ENCODE measurements at regions not wholly inside any gene's neighbourhood (a gene's known extent, or its start where the extent isn't known, plus 50 kb on each side); places are given as distances from the start of the nearest gene placed in this dataset.
"Not testable (repeated sequence)": the region's sequence is repeated elsewhere in the genome, so short reads cannot be mapped to it uniquely, and the experiment has no call there.

DNA sequence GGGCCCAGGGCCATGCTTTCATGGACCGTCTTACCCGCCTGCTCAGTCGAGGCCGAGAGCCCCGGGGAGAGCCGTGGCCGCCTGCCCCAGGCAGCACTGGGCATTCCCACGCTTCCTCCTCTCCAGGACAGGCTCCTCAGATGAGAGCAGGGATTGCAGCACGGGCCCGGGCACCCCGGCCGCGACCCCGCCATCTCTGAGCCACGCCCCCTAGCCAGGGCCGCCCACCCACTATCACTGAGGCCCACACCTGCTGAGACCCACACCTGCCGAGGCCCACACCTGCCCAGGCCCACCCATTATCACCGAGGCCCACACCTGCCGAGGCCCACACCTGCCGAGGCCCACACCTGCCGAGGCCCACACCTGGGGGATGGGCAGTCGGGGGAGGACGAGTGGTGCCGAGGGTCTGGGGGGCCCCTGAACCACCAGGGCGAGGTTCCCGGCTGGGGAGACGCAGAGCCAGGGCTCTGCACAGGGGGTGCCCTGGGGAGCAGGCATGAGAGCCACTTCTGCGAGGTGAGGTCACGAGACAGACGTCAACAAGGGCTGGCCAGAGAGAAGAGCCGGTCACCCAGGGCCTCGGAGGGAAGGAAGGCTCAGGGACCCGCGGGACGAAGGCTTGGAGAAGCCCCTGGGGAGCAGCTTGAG lies 235.6 kb downstream of the ERMARD start:
- DNase-seq: no peak

DNA sequence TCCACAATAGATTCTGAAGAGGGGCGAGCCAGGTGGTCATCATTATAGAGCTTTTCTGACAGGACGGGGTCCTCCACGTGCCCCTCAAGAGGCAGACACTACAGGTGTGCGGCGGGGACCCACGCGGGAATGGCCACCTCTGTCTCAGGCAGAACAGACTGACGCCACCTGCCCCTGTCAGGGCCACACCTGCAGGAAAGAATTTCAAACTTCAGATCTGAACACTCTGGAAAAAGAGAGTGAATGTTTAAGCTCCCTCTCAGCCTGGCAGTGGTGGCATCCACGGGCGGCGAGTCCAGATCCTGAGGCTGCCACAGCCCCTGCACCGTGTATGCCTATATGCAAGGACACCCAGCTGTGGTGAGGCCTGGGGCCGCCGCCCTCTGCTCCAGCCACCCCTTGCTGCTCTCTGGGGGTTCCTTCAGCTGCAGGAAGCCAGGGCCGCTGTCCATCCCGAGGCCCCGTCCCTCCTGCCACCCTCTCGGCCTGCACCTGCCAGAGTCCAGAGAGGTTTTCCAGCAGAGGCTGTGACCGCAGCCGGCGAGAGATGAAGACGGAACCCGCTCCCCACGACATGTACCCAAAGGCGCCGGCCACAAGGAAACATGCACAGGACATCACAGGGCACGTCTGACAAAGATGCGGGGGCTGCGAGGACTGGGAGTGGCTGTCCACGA lies 234.9 kb downstream of the ERMARD start:
- DNase-seq: no peak

DNA sequence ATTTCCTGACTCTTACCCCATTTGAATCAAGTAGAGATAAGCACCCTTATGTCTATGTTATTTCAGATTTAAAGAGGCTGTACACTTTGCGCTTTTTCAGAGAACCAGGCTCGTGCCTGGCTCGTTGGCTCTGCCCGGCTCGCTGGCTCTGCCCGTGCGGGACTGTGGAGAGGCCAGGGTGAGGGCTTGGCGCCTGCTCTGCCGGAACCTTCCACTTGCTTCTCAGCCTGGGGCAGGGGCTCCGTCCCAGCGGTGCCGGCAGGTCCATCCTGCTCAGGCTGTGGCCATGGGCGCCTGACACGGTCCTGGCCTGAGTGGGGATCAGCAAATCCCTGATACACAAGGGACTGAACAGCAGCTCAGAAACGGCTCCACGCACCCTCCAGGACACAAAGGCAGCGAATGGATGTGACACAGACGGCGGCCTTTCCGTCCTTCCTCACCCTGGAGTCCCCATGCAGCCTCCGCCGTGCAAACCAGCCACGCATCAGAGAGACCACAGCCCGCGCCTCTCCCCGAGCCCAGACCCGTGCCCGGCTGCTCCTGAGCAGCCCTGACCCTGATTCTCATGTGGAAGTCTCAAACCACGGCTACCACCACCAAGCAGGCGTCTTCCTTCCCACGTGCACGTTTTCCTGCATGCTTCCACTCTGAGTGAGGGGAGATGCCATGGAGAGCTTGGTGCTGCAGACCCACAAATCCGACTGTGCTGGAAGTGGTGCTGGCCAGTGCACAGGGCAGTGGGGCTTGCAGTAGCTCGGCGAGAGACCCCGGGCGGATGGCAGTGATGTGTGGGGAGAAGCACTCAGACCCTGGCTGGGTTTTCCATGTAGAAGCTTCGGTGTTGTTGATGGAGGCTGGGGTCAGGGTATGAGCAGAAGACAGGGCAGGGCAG lies 233.9 kb downstream of the ERMARD start:
- no peak for DNase-seq

DNA sequence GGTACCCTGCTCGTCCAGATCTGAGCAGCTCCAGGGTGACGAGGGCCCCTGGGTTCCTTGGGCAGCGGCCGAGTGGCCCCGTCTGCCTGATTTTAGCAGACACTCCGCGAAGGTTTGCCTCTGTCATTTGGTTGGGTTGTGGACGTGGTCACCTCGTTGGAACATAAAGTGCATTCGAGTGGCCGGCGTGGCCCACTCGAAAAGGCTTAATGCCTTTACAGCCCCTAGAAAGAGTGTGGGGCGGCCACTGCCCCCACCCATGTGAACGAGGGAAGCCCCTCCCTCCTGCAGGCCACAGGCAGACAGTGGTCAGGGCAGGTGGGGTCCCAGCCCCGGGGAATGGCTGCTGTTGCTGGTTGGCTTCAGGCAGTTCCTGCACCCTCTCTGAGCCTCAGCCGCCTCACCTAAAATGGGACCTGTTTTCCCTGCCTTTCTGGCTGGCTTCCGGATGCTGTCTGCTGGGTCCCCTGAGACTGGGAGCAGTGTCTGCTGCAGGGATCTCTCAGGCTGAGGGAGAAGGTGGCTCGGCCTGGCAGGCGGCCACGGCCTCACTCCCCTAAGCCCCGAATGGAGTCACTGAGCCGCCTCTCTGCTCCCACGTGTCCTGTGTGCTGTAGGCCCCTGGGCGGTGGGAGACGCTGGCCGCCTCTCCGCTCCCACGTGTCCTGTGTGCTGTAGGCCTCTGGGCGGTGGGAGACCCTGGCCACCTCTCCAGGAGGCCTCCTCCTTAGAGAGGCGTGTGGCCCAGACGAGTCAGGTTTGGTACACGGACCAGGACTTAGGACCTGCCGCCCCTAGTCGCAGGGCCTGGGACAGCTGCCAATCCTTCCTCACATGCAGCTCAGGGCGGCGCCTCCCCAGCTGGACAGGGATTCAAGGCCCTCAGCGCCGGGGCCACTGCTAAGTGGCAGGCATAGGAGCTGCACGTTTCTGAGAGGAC lies 233.0 kb downstream of the ERMARD start:
- DNase-seq: no peak

DNA sequence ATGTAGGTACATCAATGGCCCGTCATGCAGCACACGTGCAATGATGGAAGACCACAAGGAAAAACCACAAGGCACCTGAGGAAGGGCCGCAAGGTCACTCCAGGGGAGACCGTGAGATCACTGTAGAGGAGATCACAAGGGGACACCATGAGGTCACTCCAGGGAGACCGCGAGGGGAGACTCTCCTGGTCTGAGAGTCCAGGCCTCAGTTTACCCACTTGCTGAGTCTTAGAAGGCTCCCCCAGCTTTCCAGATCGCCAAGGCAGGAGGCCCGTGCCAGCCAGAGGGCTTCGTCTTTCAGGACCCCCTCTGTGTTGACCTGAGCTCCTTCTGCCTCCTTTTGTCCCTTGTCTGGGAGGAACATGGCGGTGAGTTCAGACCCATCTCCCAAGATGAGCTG lies 232.2 kb downstream of the ERMARD start:
- no peak for DNase-seq

DNA sequence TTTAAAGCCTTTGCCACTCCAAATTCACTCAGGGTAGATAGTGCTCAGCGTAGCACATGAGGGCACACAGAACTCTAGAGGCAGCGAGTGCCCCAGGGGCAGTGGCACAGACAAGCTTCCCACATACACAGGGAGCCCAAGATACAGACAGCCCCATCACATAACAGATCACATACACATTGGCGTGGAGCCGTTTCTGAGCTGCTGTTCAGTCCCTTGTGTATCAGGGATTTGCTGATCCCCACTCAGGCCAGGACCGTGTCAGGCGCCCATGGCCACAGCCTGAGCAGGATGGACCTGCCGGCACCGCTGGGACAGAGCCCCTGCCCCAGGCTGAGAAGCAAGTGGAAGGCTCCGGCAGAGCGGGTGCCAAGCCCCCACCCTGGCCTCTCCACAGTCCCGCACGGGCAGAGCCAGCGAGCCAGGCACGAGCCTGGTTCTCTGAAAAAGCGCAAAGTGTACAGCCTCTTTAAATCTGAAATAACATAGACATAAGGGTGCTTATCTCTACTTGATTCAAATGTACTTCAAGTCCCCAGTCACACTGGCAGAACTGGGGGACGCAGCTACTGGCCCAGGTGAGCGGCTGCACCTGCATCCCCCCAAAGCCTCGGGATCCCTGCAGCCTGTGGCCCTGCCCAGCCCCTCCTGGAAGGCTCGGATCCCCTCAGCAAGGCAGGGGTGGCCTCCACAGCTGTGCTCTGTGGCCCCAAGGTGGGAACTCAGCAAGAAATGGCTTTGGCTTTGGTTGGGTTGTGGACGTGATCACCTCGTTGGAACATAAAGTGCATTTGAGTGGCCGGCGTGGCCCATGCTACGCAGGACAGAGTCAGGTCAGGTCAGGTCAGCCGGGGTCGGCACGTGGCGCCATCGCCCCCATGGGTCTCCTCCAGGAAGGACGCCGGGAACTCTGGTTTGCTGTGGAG lies 231.3 kb downstream of the ERMARD start:
- no peak for DNase-seq

DNA sequence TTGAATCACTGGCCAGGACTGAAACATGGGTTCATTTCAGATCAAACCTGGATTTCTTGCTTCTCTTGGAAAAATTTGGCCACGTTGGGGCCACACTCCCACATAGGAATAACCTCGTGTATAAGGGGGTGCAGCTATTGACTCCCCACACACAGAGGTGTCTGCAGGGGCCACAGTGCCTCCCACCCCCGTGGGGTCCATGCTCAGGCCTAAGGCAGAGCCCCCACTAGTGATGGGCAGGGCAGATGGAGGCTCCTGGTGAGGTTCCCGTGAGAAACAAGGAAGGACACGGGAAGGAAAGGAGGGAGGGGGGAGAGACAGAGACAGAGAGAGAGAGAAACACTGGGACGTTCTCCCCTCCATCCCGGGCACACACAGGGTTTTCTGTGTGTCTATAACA lies 230.5 kb downstream of the ERMARD start:
- no peak for DNase-seq

DNA sequence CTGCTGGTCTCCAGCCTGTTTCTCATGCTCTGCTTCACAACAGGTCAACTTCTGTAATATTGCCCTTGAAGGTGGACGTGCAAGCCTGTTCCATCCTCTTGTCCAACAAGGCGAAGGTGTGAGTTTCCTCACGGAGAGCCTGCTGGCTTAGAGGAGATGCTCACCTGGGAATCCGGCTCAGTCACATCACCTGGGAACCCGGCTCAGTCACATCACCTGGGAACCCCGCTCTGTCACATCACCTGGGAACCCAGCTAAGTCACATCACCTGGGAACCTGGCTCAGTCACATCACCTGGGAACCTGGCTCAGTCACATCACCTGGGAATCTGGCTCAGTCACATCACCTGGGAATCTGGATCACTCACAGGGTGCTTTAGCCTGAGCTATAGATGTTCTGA lies 230.1 kb downstream of the ERMARD start:
- no peak for DNase-seq

DNA sequence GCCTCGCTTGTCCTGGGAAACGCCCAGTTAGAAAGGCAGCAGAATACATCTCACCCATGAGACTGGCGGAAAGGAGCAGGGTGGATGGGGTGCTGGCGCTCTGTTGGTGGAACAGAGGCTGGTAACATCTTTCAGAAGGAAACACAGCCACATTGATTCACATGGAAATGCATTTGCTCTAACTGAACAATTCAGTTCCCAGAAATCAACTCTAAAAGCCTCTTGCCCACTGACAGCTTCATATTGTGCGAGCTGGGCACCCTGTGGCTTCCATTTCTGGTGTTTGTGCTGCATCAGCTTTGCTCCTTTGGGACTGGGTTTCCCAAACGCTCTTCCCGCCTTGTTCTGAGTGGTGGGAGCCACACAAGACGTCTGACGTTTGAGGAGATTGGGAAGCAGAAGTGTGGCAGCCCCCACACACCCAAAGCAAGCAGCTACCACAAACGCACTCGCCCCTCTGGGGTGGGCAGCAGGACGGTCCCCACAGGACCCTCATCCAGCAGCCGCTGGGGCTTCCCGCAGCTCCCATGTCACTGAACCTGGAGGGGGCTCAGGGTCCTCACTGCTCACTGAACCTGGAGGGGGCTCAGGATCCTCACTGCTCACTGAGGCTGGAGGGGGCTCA lies 229.5 kb downstream of the ERMARD start:
- no peak for DNase-seq

DNA sequence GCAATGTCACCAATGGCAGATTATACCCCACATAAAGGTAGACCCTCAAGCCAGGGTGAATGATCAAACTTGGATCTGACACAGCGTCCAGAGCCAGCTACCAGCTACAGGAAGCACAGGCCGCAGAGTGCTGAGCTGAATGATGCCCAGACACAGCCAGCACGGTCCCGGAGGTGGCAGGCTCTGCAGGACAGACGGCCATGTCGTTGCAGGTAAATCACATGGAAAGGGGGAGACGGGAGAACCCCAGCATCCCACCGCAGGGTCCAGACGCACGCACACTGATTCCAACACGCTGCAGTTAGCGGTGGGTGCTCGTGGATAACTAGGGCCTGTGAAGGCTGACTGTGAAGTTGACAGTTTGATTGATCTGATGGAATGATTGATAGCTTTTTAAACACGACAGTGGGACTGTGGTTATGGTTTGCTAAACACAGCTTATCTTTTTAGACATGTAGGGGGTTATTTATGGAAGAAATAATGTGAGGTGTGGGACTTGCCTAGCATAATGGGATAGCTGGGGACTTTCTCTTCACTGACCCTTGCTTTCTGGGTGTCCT lies 228.5 kb downstream of the ERMARD start:
- DNase-seq: no peak

DNA sequence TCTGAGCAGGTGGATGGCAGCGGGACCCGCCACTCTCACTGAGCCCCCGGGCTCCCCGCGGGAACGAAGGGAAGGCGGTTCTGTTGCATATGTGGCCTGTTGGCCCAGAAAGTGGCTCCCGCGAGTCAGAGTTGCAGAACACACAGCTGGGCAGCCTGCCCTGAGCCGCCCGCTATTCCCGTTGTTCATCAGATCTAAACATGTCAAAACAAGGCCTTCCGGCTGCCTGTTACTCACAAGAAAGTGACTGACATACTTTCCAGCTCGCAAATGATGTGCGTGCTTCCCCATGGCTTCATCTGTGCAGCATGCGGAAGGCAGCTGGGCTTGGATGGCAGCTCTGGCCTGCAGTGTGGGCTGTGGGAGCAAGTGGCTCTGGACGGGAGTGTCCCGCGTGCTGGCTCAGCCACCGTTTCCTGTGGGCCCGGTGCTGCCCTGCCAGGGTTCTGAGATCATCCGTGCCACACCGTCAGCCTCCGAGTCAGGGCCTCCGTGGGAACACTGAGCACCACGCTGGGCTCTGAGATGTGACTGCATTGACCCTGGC lies 227.3 kb downstream of the ERMARD start:
- no peak for DNase-seq

DNA sequence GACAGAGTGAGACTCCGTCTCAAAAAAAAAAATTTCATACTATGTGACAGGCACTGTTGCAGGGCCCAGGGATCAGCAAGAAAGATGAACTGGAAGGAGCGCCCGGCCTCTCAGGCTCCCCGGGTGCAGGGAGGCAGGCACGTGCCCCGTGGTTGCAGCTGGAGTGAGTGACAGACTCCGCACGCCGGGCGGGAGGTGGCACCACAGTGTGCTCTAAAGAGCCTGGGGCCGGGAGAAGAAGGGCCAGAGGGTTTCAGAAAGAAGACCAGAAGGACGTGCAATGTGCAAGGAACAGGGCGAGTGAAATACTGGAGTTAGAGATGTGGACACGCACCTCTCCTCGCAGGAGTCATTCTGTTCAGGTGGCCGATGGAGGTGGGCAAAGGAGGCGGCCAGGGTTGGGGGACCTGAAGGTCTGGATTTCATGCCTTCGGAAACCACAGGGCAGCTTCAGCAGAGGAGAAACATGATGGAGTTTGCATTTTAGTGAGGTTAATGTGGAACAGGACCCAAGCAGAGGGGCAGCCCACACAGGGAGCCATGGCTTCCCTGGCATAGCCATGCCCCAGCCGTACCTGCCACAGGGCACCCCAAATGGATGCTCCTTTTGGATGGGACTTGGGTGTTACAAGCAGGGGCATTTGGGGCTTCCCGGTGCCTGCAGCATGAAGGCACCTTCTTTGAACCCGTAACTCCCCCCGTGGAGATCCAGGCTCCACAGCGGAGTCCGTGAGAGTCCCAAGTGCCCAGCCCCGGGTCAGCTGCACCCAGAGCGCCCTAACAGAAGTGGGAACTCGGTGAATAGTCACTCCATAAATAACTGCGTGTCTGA lies 226.2 kb downstream of the ERMARD start:
- DNase-seq: no peak

DNA sequence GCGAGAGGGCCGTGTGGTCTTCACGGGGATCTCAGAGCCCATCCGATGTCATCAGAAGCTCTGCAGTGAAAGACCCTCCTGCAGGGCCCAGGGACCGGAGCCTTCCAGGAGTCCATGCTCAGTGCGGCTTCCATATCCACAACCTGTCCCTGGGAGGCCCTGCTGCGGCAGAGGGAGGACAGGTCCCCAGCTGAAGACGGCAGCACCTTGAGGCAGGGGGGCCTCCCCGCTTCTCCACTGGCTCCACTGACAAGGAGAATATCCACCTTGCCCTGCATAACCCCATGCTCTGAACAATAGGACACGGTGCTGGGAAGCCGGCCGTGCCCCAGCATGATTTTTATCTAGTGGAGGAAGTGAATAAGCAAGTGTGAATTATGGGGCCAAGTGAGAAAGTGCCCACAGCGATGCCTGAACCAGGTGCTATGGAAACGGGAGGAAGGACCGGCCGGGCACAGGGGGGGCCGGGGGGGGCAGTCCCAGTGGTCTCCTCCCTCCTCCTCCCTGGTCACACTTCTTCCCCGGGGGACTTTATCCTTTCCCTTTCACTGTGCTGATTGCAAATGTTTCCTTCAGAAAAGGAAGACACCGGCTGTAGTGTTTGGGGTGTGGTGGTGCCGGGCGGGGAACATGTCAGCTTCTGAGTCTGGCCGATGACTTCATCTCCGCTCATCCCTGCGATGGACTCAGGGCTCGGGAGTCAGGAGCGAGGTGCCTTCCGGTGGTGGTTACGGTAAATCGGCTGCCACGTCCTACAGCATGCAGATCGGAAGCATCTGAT lies 225.1 kb downstream of the ERMARD start:
- DNase-seq: no peak

DNA sequence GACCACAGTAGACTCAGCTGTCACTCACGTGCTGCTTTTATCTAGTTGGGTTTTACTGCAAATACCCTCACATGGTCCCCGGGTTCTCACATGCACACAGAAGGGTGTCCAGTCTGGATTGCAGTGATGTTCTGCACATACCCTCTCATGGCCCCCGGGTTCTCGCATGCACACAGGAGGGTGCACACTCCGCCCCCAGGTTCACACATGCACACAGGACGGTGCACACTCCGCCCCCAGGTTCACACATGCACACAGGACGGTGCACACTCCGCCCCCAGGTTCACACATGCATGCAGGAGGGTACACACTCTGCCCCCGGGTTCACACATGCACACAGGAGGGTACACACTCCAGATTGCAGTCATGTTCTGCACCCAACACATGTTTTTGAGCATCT lies 224.3 kb downstream of the ERMARD start:
- DNase-seq: no peak

DNA sequence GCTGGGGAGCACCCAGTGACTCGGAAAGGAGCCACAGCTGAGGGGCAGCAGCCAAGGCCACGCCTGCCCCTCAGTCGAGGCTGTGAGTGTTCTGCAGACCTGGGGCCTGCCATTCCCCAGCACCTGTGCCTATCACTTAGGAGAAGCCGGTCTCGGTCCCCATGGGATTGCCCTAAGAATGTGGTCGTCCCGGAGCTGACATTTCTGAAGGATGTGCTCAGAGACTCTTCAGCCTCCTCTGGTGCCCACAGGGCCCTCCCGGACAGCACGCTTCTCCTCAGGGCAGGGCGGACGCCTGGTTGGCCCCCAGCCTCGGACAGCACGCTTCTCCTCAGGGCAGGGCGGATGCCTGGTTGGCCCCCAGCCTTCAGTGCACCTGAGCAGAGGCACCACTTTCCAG lies 223.9 kb downstream of the ERMARD start:
- DNase-seq: no peak

DNA sequence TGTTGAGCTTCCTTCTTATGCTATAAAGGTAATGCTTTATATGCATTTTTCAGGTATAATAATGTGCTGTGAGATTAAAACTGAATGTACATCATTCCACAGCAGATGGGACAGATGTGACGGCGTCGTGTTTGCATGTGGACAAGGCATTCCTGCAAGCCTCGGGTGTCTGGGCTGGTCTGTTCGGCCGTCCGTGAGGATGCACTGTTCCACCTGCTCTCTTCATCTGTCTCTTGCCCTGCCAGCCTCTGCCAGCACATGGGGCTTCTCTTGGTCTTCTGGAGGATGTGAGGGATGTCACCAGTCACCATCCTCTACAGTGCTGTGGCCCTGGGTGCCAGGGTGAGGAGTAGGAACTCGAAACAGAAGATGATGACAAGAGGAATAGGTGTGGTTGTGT lies 223.2 kb downstream of the ERMARD start:
- DNase-seq: no peak

DNA sequence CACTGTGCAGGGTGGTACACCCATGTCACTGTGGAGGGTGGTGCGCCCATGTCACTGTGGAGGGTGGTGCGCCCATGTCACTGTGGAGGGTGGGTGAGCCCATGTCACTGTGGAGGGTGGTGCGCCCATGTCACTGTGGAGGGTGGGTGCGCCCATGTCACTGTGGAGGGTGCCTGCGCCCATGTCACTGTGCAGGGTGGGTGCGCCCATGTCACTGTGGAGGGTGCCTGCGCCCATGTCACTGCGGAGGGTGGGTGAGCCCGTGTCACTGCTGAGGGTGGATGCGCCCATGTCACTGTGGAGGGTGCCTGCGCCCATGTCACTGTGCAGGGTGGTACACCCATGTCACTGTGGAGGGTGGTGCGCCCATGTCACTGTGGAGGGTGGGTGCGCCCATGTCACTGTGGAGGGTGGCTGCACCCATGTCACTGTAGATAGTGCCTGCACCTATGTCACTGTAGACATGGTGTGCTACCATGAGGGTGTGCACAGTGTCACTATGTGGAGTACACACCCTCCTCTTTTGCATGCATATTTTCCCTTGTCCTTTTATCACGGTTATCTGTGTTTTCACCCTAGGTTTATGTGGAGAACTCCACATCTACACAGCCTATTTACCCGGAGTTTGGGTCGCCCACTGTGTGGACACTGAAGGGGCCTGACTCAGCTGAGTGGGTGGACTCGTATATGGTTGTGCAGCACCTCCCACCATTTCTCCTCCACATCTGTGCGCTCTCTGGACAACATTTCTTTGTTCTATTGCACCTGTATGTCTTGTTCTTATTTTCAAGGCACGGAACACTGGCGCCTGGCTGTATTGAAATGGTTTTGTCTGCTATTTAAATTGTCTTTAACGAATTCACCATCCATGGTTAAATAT lies 222.4 kb downstream of the ERMARD start:
- DNase-seq: not testable (repeated sequence)

DNA sequence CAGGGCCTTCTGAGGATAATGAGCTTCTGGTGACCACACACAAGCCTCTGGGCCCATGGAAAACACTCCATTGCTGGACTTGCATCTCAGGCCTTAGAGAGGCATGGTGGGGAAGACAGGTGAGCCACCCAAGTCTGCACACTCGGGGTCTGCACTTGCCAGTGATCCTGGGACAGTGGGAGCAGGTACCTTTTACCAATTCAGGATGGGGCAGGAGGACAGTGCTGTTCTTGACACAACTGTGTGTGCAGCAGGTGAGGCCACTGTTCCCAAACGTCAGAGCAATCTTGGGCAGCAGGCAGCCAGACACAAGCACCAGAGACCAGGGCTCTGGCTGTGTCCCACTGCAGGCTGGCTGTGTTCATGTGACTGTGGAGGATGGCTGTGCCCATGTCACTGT lies 221.3 kb downstream of the ERMARD start:
- no peak for DNase-seq

Data from KG1 (cell line).